SJSA1 (cell line): ENCODE measurements at regions not wholly inside any gene's neighbourhood (a gene's known extent, or its start where the extent isn't known, plus 50 kb on each side); places are given as distances from the start of the nearest gene placed in this dataset.
"Not testable (repeated sequence)": the region's sequence is repeated elsewhere in the genome, so short reads cannot be mapped to it uniquely, and the experiment has no call there.

ENCODE experiments used
- DNase-seq, 2 experiments: peaks; one replicate each; pipeline ENCODE4 v3.0.0-alpha.2; 2015 to 2020; ENCODE audit warnings: low spot score in 2 of 2, low read depth in 1 of 2
- H3K27ac ChIP-seq: fragments of 250-450 bp; sonication (Bioruptor Pico); 2 replicates; pipeline ENCODE4 v1.5.1; 2020; ENCODE audit warnings: mild to moderate bottlenecking, moderate library complexity
- H3K27me3 ChIP-seq: fragments of 250-450 bp; sonication (Bioruptor Pico); replicated peaks from 2 replicates; pipeline ENCODE4 v1.5.1; 2020; ENCODE audit warnings: mild to moderate bottlenecking, moderate library complexity
- H3K36me3 ChIP-seq: fragments of 250-450 bp; sonication (Bioruptor Pico); 2 replicates; pipeline ENCODE4 v1.5.1; 2020; ENCODE audit warnings: mild to moderate bottlenecking
- H3K4me1 ChIP-seq: fragments of 250-450 bp; sonication (Bioruptor Pico); replicated peaks from 2 replicates; pipeline ENCODE4 v1.6.1; 2021; ENCODE audit warnings: mild to moderate bottlenecking
- H3K4me3 ChIP-seq: fragments of 250-450 bp; sonication (Bioruptor Pico); 2 replicates; pipeline ENCODE4 v1.5.1; 2020; ENCODE audit warnings: mild to moderate bottlenecking
- H3K9me3 ChIP-seq: fragments of 250-450 bp; sonication (Bioruptor Pico); replicated peaks from 2 replicates; pipeline ENCODE4 v1.5.1; 2020; ENCODE audit warnings: mild to moderate bottlenecking

DNA sequence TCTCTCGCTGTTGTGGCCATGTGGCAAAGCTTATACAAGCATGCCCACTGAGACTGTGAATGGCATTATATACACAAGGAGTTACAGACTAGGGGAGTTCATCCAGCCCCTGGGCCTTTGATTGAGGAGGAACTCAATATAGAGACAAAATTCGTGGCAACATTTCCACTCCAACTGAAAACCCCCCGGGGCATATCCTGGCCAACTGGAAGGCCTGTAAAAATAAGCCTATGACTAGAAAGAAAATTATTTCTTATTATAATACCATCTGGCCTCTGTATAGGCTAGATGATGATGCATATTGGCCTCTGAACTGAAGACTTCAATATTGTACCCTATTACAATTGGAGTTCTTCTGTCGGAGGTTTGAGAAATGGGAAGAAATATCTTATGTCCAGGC, 175.5 kb upstream of the GJE1 start:
- no peaks in the 10 kb centered on the region for H3K4me1 ChIP-seq
- no peaks in the 10 kb centered on the region for H3K36me3 ChIP-seq
- no peak overlapping the region for H3K4me3 ChIP-seq
- H3K27ac ChIP-seq, result no peak overlapping the region
- DNase-seq, result no peak
- peaks cover 7% of the 10 kb centered on the region; the same call in 1 of the 2 replicates for H3K9me3 ChIP-seq
- H3K27me3 ChIP-seq, result no peaks in the 10 kb centered on the region

DNA sequence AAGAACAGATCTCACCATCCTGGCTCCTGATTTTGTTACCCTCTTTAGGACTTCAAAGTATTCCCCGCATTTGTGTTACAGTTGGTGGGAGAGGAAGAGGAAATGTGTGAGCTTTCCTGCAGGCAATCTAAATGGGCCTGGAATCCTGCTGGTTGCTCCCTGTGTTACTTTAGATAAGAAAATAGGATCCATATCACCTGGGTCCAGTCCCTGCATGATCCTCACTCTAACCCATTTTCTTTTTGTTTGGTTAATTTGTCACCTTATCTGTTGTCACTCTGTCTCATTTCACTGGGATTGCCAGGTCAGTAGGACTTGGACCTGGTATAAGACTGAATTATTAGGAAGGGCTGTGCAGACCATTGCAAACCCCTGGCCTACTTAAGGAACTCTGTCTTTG, 175.9 kb upstream of the GJE1 start:
- Histone ChIP-seq H3K9me3 (peaks cover 7% of the 10 kb centered on the region; the same call in 1 of the 2 replicates), H3K27me3 (no peaks in the 10 kb centered on the region), H3K36me3 (no peaks in the 10 kb centered on the region), H3K4me3 (no peak overlapping the region), H3K4me1 (no peaks in the 10 kb centered on the region), H3K27ac (no peak overlapping the region)
- no peak for DNase-seq

DNA sequence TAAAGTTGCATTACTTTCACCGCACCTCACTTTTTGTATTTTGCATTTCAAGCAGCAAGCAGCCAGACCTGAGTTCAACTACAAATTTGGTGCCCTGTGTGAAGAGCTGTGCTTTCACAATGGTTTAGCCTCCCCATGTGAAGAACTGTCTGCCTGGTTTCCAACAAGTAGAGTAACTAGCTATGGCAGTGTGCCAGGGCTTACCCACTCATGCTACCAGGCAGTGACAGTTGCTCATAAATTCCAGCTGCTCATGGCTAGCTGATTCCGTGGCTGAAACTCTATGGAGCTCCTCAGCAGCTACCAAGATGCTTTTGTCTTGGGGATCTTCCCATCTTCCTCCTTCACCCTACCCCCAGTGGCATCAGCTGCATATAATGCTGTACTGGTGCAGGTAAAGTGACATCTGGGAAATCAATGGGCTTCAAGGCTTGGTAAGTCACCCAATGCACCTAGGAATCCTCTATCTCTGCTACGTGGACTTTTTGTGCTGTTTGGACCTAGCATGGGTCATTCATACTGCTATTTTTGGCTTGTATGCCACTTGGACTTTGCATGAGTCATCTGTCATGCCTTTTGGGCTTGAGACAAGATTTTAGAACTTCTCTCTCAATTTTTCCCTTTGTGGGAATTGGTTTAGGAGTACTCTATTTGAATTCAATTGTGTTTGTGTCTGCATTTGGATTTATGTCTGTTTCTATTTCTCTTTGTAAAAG, 176.5 kb upstream of the GJE1 start:
- Histone ChIP-seq H3K4me3 (no peak overlapping the region), H3K4me1 (no peaks in the 10 kb centered on the region), H3K27ac (no peak overlapping the region), H3K36me3 (no peaks in the 10 kb centered on the region), H3K27me3 (no peaks in the 10 kb centered on the region), H3K9me3 (peaks cover 7% of the 10 kb centered on the region; the same call in 1 of the 2 replicates)
- no peak for DNase-seq

DNA sequence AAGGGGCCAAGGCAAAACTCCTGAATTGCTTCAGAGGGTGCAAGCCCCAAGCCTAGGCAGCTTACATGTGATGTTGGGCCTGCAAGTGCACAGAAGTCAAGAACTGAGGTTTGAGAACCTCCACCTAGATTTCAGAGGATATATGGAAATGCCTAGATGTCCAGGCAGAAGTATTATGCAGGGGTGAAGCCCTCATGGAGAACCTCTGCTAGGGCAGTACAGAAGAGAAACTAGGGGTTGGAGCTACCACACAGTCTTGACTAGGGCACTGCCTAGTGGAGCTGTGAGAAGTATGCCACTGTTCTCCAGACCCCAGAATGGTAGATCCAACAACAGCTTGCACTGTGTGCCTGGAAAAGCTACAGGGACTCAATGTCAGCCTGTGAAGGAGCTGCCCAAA, 179.7 kb upstream of the GJE1 start:
- peaks cover 7% of the 10 kb centered on the region; the same call in 1 of the 2 replicates for H3K9me3 ChIP-seq
- no peak overlapping the region for H3K4me3 ChIP-seq
- H3K27me3 ChIP-seq, result no peaks in the 10 kb centered on the region
- H3K4me1 ChIP-seq, result no peaks in the 10 kb centered on the region
- no peaks in the 10 kb centered on the region for H3K36me3 ChIP-seq
- no peak for DNase-seq
- no peak overlapping the region for H3K27ac ChIP-seq

DNA sequence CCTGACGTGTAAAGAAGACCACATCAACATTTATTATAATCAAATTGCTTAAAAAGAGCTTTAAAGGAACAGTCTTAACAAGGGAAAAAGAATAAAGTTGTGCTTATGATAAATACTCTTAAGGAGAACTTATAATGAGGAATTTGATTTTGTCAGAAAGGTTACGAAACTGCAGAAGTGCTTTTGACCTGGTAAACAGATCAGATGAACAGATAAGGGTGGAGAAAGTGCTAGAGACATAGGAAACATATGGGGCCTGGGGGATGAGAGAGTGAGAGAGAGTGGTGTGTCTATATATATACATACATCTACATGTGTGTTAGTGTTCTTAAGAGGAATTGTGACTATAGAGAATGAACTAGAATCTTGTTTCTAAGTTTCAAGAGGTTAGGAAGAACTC, 186.2 kb upstream of the GJE1 start:
- DNase-seq, result no peak
- Histone ChIP-seq H3K4me1 (no peaks in the 10 kb centered on the region), H3K27ac (no peak overlapping the region), H3K9me3 (no peaks in the 10 kb centered on the region), H3K36me3 (no peaks in the 10 kb centered on the region), H3K4me3 (no peak overlapping the region), H3K27me3 (no peaks in the 10 kb centered on the region)

DNA sequence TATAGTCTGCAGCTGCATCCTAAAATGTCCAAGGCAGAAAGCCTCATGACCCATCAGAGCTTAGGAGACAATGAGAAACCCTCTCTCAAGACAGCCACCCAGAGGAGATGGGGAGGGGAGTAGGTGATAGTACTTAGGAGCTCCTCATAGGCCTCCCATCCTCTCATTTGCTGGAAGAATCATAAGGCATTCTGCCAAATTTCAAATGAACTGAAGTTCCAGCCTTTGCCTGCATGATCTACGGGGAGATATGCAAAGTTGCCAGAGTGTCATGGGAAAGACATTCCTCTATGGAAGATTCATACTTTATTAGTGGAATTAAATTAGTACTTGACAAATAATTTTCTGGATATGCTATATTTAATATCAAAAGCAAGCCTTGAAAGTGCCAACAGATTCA, 194.1 kb upstream of the GJE1 start:
- Histone ChIP-seq H3K4me1 (no peaks in the 10 kb centered on the region), H3K27ac (no peak overlapping the region), H3K27me3 (no peaks in the 10 kb centered on the region), H3K9me3 (no peaks in the 10 kb centered on the region), H3K4me3 (no peak overlapping the region), H3K36me3 (no peaks in the 10 kb centered on the region)
- DNase-seq, result no peak

DNA sequence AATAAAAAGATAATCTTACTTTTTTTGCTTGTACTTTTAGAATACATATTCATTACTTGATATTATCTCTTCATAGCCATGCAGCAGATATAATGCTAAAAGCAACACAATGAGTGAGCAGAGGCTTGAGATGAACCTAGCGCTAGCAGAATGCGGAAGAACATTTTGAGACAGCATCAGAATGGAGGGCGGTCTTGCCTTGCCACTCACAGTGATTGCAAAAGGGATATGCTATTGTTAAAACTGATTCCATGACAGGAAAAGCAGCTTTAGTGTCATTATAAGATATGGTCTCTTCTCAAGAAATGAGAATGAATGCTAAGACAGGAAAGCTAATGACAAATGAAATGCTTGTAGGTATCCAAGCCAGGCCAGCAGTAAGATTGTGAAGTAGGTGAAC, 200.0 kb upstream of the GJE1 start:
- Histone ChIP-seq H3K27me3 (no peaks in the 10 kb centered on the region), H3K27ac (no peak overlapping the region), H3K36me3 (no peaks in the 10 kb centered on the region), H3K4me1 (no peaks in the 10 kb centered on the region), H3K9me3 (no peaks in the 10 kb centered on the region), H3K4me3 (no peak overlapping the region)
- no peak for DNase-seq

DNA sequence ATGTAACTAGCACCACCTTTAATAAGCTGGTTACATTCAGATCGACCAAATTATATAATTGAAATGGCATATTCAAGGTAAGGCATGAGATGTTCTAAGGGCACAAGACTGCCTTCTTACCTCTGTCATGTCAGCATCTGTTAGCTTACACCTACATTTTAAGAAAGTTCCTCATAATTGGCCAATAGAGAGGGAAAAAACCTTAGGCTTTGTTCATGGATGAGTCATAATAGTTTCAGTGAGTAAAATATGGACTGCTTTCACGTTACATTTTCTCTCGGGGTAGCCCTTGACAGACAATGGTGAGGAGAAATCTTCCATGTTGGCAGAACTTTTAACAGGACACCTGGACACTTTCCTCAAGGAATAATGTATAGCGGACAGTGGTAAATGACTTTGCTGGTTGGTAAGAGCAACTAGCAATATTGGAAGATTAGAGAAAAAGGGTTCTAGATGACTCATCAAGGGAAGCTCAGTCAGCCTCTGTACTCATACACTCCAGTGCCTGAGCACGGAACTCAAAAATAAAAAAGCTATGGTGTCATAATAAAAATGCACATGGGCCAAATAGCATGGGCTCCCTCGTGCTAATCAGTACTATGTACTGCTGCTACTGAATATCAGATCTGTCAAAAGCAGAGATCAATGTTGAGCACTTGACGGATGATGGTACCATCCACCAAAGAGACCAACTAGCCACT, 206.4 kb upstream of the GJE1 start:
- H3K9me3 ChIP-seq, H3K27ac ChIP-seq, DNase-seq, H3K27me3 ChIP-seq, H3K36me3 ChIP-seq, H3K4me3 ChIP-seq, H3K4me1 ChIP-seq: not testable (repeated sequence)

DNA sequence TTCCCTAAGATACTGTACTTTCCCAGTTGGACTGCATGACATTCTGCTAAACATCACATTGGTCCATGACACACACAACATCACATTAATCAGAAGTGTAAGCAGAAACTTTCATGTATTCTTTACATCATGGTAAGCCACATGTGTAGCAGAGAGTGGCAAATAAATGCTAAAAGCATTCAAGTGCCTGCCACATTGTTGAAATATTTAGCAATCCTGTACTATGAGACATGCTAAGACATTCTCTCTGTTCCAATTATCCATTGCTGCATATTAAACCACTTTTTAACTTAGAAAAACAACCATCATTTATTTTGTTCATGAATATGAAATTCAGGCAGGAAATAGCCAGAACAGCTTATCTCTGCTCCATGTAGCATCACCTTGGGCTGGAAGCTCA, 207.7 kb upstream of the GJE1 start:
- Histone ChIP-seq H3K4me3 (no peak overlapping the region), H3K27me3 (no peaks in the 10 kb centered on the region), H3K36me3 (no peaks in the 10 kb centered on the region), H3K4me1 (no peaks in the 10 kb centered on the region), H3K27ac (no peak overlapping the region), H3K9me3 (no peaks in the 10 kb centered on the region)
- DNase-seq, result no peak

DNA sequence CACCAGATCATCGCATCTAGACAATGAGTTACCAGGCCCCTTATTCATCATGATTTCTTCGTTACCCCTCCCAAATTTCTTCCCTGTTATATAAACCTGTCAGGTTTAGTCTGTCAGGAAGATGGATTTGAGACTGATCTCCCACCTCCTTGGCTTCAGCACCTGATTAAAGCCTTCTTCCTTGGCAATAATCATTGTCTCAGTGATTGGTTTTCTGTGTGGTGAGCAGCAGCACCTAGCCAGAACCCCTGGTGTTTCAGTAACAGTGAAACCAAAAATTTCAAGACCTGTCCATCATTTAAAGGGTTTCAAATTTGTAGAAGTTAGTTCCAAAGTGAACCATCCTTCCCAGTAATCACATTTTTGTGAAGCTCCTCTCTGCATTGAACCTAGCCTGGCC, 209.8 kb upstream of the GJE1 start:
- Histone ChIP-seq H3K4me1 (no peaks in the 10 kb centered on the region), H3K27ac (no peak overlapping the region), H3K9me3 (no peaks in the 10 kb centered on the region), H3K27me3 (no peaks in the 10 kb centered on the region), H3K4me3 (no peak overlapping the region), H3K36me3 (no peaks in the 10 kb centered on the region)
- DNase-seq, result no peak

DNA sequence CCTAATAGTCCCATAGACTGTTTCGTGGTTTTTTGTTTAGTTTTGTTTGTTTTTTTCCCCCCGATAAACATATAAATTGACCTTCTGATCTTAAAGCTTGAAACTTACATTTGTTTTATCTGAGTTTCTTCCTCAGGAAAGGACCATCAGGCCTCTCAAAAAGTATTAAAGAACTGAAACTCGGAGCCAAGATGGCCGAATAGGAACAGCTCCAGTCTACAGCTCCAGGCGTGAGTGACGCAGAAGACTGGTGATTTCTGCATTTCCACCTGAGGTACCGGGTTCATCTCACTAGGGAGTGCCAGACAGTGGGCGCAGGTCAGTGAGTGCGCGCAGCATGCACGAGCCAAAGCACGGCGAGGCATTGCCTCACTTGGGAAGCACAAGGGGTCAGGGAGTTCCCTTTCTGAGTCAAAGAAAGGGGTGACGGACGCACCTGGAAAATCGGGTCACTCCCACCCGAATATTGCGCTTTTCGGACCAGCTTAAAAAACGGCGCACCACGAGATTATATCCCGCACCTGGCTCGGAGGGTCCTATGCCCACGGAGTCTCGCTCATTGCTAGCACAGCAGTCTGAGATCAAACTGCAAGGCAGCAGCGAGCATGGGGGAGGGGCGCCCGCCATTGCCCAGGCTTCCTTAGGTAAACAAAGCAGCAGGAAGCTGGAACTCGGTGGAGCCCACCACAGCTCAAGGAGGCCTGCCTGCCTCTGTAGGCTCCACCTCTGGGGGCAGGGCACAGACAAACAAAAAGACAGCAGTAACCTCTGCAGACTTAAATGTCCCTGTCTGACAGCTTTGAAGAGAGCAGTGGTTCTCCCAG, 215.8 kb upstream of the GJE1 start:
- H3K4me1 ChIP-seq, DNase-seq, H3K9me3 ChIP-seq, H3K27ac ChIP-seq, H3K36me3 ChIP-seq, H3K27me3 ChIP-seq, H3K4me3 ChIP-seq: not testable (repeated sequence)

DNA sequence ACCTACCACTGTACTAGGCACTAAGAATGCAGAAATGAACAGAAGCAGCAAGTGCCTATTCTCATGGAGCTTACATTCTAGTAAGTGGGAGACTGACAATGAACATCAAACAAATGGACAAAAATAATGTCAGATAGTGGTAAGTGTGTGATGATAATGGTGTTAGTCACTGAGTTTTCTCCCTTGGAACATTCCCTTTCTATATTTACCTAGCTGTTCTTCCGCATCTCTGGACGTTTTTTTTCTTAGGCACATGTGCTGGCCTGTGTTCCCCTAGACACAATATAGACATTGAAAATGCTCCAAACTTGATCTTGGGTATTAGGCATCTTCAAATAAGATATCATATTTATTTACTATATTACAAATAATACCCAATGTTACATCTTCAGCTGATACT, 218.1 kb upstream of the GJE1 start:
- Histone ChIP-seq H3K27ac (no peak overlapping the region), H3K9me3 (no peaks in the 10 kb centered on the region), H3K36me3 (no peaks in the 10 kb centered on the region), H3K4me3 (no peak overlapping the region), H3K27me3 (no peaks in the 10 kb centered on the region), H3K4me1 (no peaks in the 10 kb centered on the region)
- no peak for DNase-seq

DNA sequence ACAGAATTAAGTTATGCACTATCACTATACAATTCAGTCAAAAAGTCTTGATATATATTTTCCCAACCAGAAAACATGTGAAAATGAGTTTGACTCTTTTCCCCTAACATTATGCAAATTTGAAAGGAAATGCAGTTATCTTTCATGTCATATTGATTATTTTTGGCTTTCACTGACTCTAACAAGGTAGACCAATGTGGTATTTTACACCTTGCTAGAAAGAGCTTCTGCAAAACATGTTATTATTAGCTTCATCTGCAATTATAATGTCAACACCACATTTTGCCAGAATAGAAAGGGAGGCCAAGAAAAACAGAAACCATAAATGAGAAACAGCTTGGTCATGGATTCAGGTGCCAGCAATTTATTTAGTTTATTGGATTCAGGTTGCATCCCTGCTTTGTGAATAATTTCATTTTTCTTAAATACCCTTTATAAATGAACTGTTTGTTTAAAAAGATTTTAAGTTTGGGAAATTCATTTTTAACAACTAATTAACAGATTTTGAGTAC, 226.1 kb upstream of the GJE1 start:
- Histone ChIP-seq H3K36me3 (no peaks in the 10 kb centered on the region), H3K4me1 (no peaks in the 10 kb centered on the region), H3K27ac (no peak overlapping the region), H3K9me3 (no peaks in the 10 kb centered on the region), H3K4me3 (no peak overlapping the region), H3K27me3 (no peaks in the 10 kb centered on the region)
- DNase-seq, result no peak

DNA sequence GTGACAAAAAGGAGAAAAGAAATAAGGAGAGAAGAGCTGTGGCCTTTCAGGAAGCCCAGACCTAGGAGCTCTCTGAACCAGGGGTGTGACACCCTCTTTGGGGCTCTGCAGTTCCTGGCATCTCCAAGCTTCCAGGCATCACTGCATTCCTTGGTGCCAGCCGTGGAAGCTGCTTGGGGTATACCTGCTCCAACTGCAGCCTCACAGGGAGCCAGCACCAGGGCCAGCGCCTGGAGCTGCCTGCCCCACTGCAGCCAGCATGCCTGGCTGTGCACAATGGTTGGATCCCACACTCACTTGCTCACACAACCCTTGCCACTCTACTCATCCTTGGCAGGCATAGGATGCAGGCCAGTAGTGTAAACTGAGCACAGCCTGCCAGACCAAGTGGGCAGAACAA, 242.1 kb upstream of the GJE1 start:
- Histone ChIP-seq H3K27ac (no peak overlapping the region), H3K27me3 (no peaks in the 10 kb centered on the region), H3K4me1 (no peaks in the 10 kb centered on the region), H3K9me3 (no peaks in the 10 kb centered on the region; the same call in 1 of the 2 replicates), H3K4me3 (no peak overlapping the region), H3K36me3 (no peaks in the 10 kb centered on the region)
- no peak for DNase-seq
